HL-60 (cell line): ENCODE measurements at regions not wholly inside any gene's neighbourhood (a gene's known extent, or its start where the extent isn't known, plus 50 kb on each side); places are given as distances from the start of the nearest gene placed in this dataset.

Experiments used
- DNase-seq, 2 experiments: peaks; one replicate each; pipeline ENCODE4 v3.0.0-alpha.2; 2010 to 2020; ENCODE audit warnings: low read depth in 1 of 2, low spot score in 1 of 2
- H3K27ac ChIP-seq: fragments of 250-450 bp; sonication (Bioruptor Pico); replicated peaks from 2 replicates; pipeline ENCODE4 v1.5.1; 2020; ENCODE audit warnings: mild to moderate bottlenecking, moderate library complexity
- H3K27me3 ChIP-seq: fragments of 250-450 bp; sonication (Bioruptor Pico); 2 replicates; pipeline ENCODE4 v1.5.1; 2021; ENCODE audit warnings: mild to moderate bottlenecking, moderate library complexity; ENCODE audit not compliant: insufficient read depth, poor library complexity, severe bottlenecking
- H3K4me3 ChIP-seq: replicated peaks from 2 replicates; pipeline ENCODE4 v1.5.1; 2011; ENCODE audit warnings: mild to moderate bottlenecking, control low read depth, low read length; ENCODE audit not compliant: insufficient read depth
- CTCF ChIP-seq: IDR thresholded peaks from one replicate; pipeline ENCODE4 v1.5.1; 2011; ENCODE audit warnings: low read length, control low read depth, inconsistent platforms; ENCODE audit not compliant: insufficient read depth
- GABPA ChIP-seq: IDR thresholded peaks from 2 replicates; pipeline ENCODE4 v1.6.1; 2012; ENCODE audit warnings: low read depth
- POLR2AphosphoS5 ChIP-seq: IDR thresholded peaks from 2 replicates; pipeline ENCODE4 v1.6.1; 2012; ENCODE audit warnings: low read depth
- SPI1 ChIP-seq: IDR thresholded peaks from 2 replicates; pipeline ENCODE4 v1.6.1; 2012; ENCODE audit warnings: low read depth, mild to moderate bottlenecking, borderline replicate concordance
- TF ChIP-seq, protein P1 (sequence below): IDR thresholded peaks from 2 replicates; pipeline ENCODE4 v1.6.1; 2012; ENCODE audit warnings: low read depth; ENCODE audit not compliant: insufficient replicate concordance

GRCh38 chr2:67712484-67712883, 315.4 kb downstream of the ETAA1 start:
- TF ChIP-seq POLR2AphosphoS5 (no peak), SPI1 (no peak), GABPA (no peak), CTCF (no peak)
- TF ChIP-seq, protein P1, sequence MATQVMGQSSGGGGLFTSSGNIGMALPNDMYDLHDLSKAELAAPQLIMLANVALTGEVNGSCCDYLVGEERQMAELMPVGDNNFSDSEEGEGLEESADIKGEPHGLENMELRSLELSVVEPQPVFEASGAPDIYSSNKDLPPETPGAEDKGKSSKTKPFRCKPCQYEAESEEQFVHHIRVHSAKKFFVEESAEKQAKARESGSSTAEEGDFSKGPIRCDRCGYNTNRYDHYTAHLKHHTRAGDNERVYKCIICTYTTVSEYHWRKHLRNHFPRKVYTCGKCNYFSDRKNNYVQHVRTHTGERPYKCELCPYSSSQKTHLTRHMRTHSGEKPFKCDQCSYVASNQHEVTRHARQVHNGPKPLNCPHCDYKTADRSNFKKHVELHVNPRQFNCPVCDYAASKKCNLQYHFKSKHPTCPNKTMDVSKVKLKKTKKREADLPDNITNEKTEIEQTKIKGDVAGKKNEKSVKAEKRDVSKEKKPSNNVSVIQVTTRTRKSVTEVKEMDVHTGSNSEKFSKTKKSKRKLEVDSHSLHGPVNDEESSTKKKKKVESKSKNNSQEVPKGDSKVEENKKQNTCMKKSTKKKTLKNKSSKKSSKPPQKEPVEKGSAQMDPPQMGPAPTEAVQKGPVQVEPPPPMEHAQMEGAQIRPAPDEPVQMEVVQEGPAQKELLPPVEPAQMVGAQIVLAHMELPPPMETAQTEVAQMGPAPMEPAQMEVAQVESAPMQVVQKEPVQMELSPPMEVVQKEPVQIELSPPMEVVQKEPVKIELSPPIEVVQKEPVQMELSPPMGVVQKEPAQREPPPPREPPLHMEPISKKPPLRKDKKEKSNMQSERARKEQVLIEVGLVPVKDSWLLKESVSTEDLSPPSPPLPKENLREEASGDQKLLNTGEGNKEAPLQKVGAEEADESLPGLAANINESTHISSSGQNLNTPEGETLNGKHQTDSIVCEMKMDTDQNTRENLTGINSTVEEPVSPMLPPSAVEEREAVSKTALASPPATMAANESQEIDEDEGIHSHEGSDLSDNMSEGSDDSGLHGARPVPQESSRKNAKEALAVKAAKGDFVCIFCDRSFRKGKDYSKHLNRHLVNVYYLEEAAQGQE = no peak
- Histone ChIP-seq H3K4me3 (no peak overlapping the region), H3K27me3 (no peaks in the 10 kb centered on the region), H3K27ac (no peak overlapping the region)
- no peak for DNase-seq

GRCh38 chr2:67713376-67713775, 316.2 kb downstream of the ETAA1 start:
- Histone ChIP-seq H3K27me3 (no peaks in the 10 kb centered on the region), H3K27ac (no peak overlapping the region), H3K4me3 (no peak overlapping the region)
- TF ChIP-seq SPI1 (no peak), POLR2AphosphoS5 (no peak), GABPA (no peak), CTCF (no peak)
- TF ChIP-seq, protein P1 = no peak
- DNase-seq = no peak

DNA sequence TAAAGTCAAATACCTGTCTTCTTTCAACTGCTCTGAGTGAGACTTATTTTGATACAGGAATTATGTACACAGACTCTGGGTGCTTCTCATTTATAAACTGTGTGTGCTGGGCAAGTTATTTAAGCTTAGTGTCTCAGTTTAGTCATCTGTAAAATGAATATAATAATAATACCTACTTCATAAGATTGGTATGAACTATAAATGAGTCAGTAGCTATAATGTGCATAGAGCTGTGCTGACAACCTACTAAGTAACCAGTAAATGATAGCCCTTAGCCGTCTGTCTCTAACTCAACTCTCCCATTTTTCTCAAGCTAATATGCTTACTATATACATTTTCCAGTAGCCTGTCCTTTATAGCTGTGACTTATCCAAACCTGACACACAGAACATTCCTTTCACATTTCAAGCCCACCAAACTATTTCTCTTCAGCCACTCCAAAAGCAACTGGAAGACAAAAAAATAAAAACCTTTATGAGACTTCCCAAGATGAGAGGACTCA, 319.8 kb downstream of the ETAA1 start:
- TF ChIP-seq CTCF (no peak), GABPA (no peak), POLR2AphosphoS5 (no peak), SPI1 (no peak)
- TF ChIP-seq, protein P1 = no peak
- Histone ChIP-seq H3K4me3 (no peak overlapping the region), H3K27ac (no peak overlapping the region), H3K27me3 (no peaks in the 10 kb centered on the region)
- no peak for DNase-seq
